Gastrocnemius medialis (tissue), 4 donors: ENCODE measurements at regions not wholly inside any gene's neighbourhood (a gene's known extent, or its start where the extent isn't known, plus 50 kb on each side); places are given as distances from the start of the nearest gene placed in this dataset.

ENCODE experiments used
- POLR2A ChIP-seq, 2 donors: fragments of 450-650 bp; IDR thresholded peaks; one replicate each; pipeline ENCODE4 v1.6.1; 2017; ENCODE audit warnings: antibody characterized with exemption in 2 of 2, mild to moderate bottlenecking in 2 of 2, moderate library complexity in 2 of 2
- TF ChIP-seq, protein P1 (sequence below), 5 experiments: fragments of 450-650 bp in 3 of 5; fragments of 200-600 bp in 2 of 5; sonication (generic) in 2 of 5; IDR thresholded peaks in 4 of 5; conservative IDR thresholded peaks in 1 of 5; 1 replicate in 4 of 5; 2 replicates in 1 of 5; pipeline ENCODE4 v1.5.1; 2016 to 2019; ENCODE audit warnings: antibody characterized with exemption in 5 of 5, mild to moderate bottlenecking in 3 of 5, moderate library complexity in 3 of 5

DNA sequence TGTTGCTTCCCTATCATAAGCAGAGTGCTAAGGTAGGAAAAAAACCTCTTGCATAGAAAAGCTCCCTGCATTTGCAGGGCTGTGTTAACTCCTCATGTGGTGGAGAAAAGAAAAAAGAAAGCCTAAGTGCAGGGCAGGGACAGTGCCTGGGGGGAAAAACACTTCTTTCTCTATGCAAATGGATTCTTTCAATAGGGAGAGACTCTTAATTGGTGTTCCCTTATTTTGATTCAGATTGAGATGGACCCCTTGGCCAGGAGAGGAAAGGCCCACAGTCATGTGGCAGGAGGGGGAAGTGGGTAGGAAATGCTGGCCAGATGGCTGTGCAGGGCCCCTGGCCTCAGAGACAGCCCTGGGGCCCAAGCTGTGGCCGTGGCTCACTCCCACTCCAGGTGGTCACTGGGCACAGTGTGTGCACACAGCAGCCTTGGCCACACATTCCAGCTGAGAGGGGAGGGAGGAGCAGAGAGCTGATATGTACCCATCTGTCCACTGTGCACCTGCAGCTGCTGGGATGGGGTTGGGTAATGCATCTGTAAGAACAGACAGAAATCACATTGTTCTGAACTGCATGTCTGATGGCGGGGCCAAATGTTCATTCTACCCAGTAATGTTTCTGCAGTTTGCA is 410.4 kb downstream of the DSC3 start:
- TF ChIP-seq, protein P1, sequence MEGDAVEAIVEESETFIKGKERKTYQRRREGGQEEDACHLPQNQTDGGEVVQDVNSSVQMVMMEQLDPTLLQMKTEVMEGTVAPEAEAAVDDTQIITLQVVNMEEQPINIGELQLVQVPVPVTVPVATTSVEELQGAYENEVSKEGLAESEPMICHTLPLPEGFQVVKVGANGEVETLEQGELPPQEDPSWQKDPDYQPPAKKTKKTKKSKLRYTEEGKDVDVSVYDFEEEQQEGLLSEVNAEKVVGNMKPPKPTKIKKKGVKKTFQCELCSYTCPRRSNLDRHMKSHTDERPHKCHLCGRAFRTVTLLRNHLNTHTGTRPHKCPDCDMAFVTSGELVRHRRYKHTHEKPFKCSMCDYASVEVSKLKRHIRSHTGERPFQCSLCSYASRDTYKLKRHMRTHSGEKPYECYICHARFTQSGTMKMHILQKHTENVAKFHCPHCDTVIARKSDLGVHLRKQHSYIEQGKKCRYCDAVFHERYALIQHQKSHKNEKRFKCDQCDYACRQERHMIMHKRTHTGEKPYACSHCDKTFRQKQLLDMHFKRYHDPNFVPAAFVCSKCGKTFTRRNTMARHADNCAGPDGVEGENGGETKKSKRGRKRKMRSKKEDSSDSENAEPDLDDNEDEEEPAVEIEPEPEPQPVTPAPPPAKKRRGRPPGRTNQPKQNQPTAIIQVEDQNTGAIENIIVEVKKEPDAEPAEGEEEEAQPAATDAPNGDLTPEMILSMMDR (IDR thresholded peaks at IDR 0.05 in 4 of 5, conservative IDR thresholded peaks at IDR 0.05 in 1 of 5) = no peak
- no peak for TF ChIP-seq POLR2A (IDR thresholded peaks at IDR 0.05)
